Effector memory CD4-positive, alpha-beta T cell (primary cell): ENCODE measurements at regions not wholly inside any gene's neighbourhood (a gene's known extent, or its start where the extent isn't known, plus 50 kb on each side); places are given as distances from the start of the nearest gene placed in this dataset.

Experiments used
- DNase-seq, 3 donors: peaks; one replicate each; pipeline ENCODE4 v3.0.0-alpha.2; 2020
- H3K27ac ChIP-seq: 2 replicates; pipeline ENCODE4 v1.7.0; 2013; ENCODE audit warnings: mild to moderate bottlenecking, low read length, moderate library complexity; ENCODE audit not compliant: insufficient read depth, poor library complexity, severe bottlenecking
- H3K27me3 ChIP-seq: replicated peaks from 2 replicates; pipeline ENCODE4 v1.7.0; 2013; ENCODE audit warnings: mild to moderate bottlenecking, low read length; ENCODE audit not compliant: insufficient read depth, control insufficient read depth, poor library complexity, severe bottlenecking
- H3K36me3 ChIP-seq: 2 replicates; pipeline ENCODE4 v1.7.0; 2013; ENCODE audit warnings: mild to moderate bottlenecking, low read length, moderate library complexity; ENCODE audit not compliant: control insufficient read depth, insufficient read depth
- H3K4me1 ChIP-seq: 2 replicates; pipeline ENCODE4 v1.7.0; 2013; ENCODE audit warnings: low read length, mild to moderate bottlenecking; ENCODE audit not compliant: control insufficient read depth, insufficient read depth, poor library complexity, severe bottlenecking
- H3K4me3 ChIP-seq: 2 replicates; pipeline ENCODE4 v1.7.0; 2013; ENCODE audit warnings: low read length, low read depth, mild to moderate bottlenecking; ENCODE audit not compliant: insufficient read depth, poor library complexity, severe bottlenecking
- H3K9me3 ChIP-seq: 2 replicates; pipeline ENCODE4 v1.7.0; 2013; ENCODE audit warnings: mild to moderate bottlenecking, low read length, moderate library complexity; ENCODE audit not compliant: control insufficient read depth

DNA sequence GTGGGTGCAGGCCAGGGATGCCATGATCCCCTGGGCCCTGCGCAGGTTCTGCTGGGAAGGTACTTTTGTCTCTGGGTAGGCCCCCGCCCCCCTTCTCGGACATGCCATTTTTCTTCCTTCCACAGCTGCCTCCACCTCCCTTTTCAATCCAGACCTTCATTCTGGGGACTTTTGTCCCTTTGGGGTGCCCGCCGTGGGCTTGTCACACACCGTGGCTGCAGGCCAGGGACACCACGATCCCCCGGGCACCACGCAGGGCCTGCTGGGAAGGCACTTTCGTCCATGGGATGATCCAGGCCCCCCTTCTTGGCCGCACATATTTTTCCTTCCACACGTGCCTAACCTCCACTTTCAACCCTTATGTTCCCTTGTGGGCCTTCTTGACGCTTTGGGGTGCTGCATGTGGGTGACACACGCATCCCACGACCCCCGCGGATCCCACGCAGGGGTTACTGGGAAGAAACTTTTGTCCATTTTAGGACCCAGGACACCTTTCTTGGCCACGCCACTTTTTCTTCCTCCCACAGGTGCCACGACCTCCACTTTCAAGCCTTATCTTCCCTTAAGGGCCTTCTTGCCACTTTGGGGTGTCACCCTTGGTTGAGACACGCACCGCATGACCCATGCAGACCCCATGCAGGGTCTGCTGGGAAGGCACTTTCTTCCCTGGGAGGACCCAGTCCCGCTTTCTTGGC, 272.5 kb downstream of the ALG10 start:
- H3K4me3 ChIP-seq: no peak overlapping the region
- no peaks in the 10 kb centered on the region for H3K4me1 ChIP-seq
- H3K27me3 ChIP-seq: no peaks in the 10 kb centered on the region
- H3K36me3 ChIP-seq: no peaks in the 10 kb centered on the region
- DNase-seq: no peak
- H3K9me3 ChIP-seq: no peaks in the 10 kb centered on the region
- H3K27ac ChIP-seq: no peak overlapping the region

DNA sequence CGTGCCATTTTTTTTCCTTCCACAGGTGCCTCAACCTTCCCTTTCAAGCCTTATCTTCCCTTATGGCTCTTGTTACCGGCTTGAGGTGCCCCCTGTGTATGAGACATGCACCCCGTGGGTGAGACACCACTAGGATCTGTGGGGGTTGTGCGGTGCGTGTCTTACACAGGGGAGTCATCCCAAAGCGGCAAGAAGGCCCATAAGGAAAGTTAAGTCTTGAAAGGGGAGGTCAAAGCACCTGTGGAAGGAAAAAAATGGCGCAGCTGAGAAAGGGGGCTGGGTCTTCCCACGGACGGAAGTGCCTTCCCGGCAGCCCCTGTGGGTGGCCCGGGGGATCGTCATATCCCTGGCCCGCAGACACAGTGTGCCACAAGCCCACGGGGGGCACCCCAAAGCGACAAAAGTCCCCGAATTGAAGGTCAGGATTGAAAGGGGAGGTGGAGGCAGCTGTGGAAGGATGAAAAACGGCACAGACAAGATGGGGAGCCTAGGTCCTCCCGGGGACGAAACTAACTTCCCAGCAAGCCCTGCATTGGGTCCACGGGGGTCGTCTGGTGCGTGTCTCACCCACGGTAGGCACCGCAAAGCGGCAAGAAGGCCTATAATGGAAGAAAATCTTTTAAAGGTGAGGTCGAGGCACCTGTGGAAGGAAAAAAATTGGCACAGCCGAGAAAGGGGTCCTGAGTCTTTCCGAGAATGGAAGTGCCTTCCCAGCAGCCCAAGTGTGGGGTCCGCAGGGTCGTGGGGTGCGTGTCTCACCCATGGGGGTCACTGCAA, 273.3 kb downstream of the ALG10 start:
- Histone ChIP-seq H3K4me3 (no peak overlapping the region), H3K27me3 (no peaks in the 10 kb centered on the region)

DNA sequence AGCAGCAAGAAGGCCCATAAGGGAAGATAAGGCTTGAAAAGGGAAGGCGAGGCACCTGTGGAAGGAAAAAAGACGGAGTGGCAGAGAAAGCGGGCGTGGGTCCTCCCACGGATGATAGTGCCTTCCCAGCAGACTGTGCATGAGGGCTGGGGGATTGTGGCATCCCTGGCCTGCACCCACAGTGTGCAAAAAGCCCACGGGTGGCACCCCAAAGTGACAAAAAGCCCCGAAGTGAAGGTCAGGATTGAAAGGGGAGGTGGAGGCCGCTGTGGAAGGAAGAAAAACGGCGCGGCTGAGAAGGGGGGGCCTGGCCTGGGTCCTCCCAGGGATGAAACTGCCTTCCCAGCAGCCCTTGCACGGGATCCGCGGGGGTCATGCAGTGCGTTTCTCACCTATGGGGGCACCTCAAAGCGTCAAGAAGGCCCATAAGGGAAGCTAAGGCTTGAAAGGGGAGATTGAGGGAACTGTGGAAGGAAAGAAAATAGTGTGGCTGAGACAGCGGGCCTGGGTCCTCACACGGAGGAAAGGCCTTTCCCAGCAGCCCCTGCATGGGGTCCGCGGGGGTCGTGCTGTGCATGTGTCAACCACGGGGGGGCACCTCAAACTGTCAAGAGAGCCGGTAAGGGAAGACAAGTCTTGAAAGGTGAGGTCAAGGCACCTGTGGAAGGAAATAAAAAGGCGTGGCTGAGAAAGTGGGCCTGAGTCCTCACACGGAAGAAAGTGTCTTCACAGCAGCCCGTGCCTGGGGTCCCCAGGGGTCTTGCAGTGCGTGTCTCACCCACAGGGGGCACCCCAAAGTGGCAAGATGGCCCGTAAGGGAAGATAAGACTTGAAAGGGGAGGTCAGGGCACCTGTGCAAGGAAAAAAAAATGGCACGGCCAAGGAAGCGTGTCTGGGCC, 274.1 kb downstream of the ALG10 start:
- no peak for DNase-seq
- Histone ChIP-seq H3K9me3 (no peaks in the 10 kb centered on the region), H3K36me3 (no peaks in the 10 kb centered on the region), H3K4me3 (no peak overlapping the region), H3K27me3 (no peaks in the 10 kb centered on the region), H3K4me1 (no peaks in the 10 kb centered on the region), H3K27ac (no peak overlapping the region)

More for the DNA sequence above, 273.3 kb downstream of the ALG10 start:
- no peaks in the 10 kb centered on the region for H3K4me1 ChIP-seq
- no peak for DNase-seq
- no peaks in the 10 kb centered on the region for H3K36me3 ChIP-seq
- no peak overlapping the region for H3K27ac ChIP-seq
- H3K9me3 ChIP-seq: no peaks in the 10 kb centered on the region

DNA sequence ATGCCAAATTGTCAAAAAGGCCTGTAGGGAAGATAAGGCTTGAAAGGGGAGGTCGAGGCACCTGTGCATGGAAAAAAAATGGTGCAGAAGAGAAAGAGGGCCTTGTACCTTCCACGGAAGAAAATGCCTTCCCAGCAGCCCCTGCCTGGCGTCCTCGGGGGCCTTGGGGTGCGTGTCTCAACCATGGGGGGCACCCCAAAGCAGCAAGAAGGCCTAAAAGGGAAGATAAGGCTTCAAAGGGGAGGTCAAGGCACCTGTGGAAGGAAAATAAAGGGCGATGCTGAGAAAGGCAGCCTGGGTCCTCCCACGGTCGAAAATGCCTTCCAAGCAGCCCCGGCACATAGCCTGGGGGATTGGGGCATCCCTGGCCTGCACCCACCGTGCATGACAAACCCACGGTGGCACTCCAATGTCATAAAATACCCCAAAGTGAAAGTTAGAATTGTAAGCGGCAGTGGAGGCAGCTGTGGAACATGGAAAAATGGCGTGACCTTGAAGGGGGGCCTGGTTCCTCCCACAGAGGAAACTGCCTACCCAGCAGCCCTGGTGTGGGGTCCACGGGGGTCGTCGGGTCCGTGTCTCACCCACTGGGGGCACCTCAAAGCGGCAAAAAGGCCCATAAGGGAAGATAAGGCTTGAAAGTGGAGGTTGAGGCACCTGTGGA, 275.0 kb downstream of the ALG10 start:
- Histone ChIP-seq H3K27ac (no peak overlapping the region), H3K36me3 (no peaks in the 10 kb centered on the region), H3K9me3 (peaks cover 3% of the 10 kb centered on the region), H3K4me1 (no peaks in the 10 kb centered on the region), H3K4me3 (no peak overlapping the region), H3K27me3 (no peaks in the 10 kb centered on the region)
- DNase-seq: no peak

DNA sequence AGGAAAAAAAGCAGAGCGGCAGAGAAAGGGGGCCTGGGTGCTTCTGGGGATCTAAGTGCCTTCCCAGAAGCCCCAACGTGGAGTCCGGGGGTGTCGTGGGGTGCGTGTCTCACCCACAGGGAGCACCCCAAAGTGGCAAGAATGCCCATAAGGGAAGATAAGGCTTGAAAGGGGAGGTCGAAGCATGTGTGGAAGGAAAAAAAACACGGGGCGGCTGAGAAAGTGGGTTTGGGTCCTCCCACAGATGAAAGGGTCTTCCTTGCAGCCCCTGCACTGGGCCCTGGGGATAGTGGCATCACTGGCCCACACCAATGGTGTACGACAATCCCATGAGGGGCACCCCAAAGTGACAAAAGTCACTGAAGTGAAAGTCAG, 275.5 kb downstream of the ALG10 start:
- H3K27me3 ChIP-seq: no peaks in the 10 kb centered on the region
- H3K9me3 ChIP-seq: peaks cover 3% of the 10 kb centered on the region
- H3K4me3 ChIP-seq: no peak overlapping the region
- no peak for DNase-seq
- no peak overlapping the region for H3K27ac ChIP-seq
- no peaks in the 10 kb centered on the region for H3K36me3 ChIP-seq
- H3K4me1 ChIP-seq: no peaks in the 10 kb centered on the region

DNA sequence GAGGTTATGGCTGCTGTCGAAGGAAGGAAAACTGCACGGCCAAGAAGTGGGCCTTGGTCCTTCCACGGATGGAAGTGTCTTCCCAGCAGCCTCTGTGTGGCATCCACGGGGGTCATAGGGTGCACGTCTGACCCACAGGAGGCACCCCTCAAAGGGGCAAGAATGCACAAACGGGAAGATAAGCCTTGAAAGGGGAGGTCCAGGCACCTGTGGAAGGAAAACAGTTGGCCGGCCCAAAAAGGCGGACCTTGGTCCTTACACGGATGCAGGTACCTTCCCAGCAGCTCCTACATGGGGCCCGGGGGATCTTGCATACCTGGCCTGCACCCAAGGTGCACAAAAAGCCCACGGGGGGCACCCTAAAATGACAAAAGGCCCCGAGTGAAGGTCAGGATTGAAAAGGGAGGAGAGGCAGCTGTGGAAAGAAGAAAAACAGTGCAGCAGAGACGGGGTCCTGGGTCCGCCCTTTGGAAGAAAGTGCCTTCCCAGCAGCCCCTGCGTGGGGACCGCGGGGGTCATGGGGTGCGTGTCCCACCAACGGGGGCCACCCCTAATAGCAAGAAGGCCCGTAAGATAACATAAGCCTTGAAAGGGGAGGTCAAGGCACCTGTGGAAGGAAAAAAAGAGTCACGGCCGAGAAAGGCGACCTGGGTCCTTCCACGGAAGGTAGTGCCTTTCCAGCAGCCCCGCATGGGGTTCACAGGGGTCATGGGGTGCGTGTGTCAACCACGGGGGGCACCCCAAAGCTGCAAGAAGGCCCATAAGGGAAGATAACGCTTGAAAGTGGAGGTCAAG, 276.1 kb downstream of the ALG10 start:
- H3K27me3 ChIP-seq: no peaks in the 10 kb centered on the region
- no peaks in the 10 kb centered on the region for H3K4me1 ChIP-seq
- peaks cover 3% of the 10 kb centered on the region for H3K9me3 ChIP-seq
- H3K27ac ChIP-seq: no peak overlapping the region
- H3K4me3 ChIP-seq: no peak overlapping the region
- DNase-seq: no peak
- H3K36me3 ChIP-seq: no peaks in the 10 kb centered on the region

DNA sequence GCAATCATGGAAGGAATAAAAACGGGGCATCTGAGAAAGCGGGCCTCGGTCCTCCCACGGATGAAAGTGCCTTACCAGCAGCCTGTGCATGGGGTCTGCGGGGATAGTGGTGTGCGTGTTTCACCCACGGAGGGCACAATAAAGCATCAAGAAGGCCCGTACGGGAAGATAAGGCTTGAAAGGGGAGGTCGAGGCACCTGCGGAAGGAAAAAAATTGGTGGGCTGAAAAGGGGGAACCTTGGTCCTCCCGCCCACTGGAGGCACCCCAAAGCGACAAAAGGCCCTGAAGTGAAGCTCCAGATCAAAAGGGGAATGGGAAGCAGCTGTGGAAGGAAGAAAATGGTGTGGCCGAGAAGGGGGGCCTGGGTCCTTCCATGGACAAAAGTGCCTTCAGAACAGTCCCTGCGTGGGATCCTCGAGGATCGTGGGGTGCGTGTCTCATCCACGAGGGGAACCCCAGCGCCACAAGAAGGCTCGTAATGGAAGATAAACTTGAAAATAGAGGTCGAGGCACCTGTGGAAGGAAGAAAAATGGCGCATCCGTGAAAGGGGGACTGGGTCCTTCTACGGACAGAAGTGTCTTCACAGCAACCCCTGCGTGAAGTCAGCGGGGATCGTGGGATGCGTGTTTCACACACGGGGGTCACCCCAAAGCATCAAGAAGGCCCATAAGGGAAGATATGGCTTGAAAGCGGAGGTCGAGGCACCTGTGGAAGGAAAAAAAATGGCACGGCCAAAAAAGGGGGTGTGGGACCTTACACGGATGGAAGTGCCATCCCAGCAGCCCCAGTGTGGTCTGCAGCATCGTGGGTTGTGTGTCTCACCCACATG, 276.9 kb downstream of the ALG10 start:
- Histone ChIP-seq H3K4me3 (no peak overlapping the region), H3K36me3 (no peaks in the 10 kb centered on the region), H3K27me3 (no peaks in the 10 kb centered on the region), H3K9me3 (peaks cover 3% of the 10 kb centered on the region), H3K27ac (no peak overlapping the region), H3K4me1 (no peaks in the 10 kb centered on the region)
- no peak for DNase-seq

DNA sequence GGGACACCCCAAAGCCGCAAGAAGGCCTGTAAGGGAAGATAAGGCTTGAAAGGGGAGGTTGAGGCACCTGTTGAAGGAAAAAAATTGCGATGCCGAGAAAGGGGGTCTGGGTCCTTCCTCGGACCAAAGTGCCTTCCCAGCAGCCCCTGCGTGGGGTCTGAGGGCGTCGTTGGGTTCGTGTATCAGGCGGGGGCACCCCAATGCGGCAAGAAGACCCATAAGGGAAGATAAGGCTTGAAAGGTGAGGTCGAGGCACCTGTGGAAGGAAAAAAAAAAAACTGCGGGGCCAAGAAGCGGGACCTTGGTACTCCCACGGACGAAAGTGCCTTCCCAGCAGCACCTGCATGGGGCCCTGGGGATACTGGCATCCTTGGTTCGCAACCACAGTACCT, 277.5 kb downstream of the ALG10 start:
- no peak overlapping the region for H3K4me3 ChIP-seq
- no peak overlapping the region for H3K27ac ChIP-seq
- H3K9me3 ChIP-seq: peaks cover 3% of the 10 kb centered on the region
- no peaks in the 10 kb centered on the region for H3K27me3 ChIP-seq
- no peaks in the 10 kb centered on the region for H3K36me3 ChIP-seq
- H3K4me1 ChIP-seq: no peaks in the 10 kb centered on the region
- DNase-seq: no peak
